Prostate gland (tissue), 2 donors: ENCODE measurements at regions not wholly inside any gene's neighbourhood (a gene's known extent, or its start where the extent isn't known, plus 50 kb on each side); places are given as distances from the start of the nearest gene placed in this dataset.

Source experiments
- POLR2A ChIP-seq: fragments of 450-650 bp; IDR thresholded peaks from one replicate; pipeline ENCODE4 v1.6.1; 2016; ENCODE audit warnings: antibody characterized with exemption, mild to moderate bottlenecking
- POLR2AphosphoS5 ChIP-seq: sonication (generic); formaldehyde crosslinking; IDR thresholded peaks from one replicate; pipeline ENCODE4 v1.6.1; 2017; ENCODE audit warnings: antibody characterized with exemption
- TF ChIP-seq, protein P1 (sequence below), 4 experiments: fragments of 200-600 bp in 2 of 4; fragments of 450-650 bp in 2 of 4; sonication (generic) in 2 of 4; IDR thresholded peaks; 1 replicate in 3 of 4; 2 replicates in 1 of 4; pipeline ENCODE4 v1.5.1; 2016 to 2019; ENCODE audit warnings: antibody characterized with exemption in 4 of 4, mild to moderate bottlenecking in 2 of 4, moderate library complexity in 2 of 4

DNA sequence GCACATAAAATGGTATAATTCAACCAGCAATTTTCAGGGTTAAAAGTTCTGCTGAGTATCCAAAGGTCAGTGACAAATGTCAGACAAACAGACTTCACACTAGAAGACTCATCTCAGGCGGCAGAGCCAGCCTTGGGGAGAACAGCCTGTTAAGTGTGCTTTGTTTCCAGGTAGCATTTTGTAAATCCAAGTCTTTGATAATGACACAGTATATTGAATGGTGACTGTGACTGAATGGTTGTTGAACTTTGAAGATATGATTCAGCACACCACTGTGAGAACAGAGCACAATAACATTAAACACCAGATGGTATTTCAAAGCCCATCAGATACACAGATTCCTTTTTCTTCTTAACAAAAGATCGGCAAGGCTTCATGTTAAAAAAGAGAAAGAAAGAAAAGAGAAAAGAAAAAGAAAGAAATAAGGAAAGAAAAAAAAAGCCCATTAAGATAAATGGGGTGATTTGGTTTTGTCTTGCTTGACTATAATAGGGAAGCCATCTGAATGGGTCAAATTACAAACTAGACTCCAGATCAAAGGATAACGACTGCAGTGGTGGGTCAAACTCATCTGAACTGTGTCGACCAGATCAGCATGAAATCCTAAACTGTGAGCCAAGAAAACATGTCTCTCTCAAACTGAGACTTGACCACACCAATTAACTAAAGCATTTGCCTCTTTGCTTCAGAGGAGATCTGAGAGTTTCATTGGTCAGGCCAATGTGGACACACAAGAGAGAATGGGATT is 313.0 kb upstream of the ZNF608 start:
- no peak for TF ChIP-seq POLR2AphosphoS5
- TF ChIP-seq, protein P1, sequence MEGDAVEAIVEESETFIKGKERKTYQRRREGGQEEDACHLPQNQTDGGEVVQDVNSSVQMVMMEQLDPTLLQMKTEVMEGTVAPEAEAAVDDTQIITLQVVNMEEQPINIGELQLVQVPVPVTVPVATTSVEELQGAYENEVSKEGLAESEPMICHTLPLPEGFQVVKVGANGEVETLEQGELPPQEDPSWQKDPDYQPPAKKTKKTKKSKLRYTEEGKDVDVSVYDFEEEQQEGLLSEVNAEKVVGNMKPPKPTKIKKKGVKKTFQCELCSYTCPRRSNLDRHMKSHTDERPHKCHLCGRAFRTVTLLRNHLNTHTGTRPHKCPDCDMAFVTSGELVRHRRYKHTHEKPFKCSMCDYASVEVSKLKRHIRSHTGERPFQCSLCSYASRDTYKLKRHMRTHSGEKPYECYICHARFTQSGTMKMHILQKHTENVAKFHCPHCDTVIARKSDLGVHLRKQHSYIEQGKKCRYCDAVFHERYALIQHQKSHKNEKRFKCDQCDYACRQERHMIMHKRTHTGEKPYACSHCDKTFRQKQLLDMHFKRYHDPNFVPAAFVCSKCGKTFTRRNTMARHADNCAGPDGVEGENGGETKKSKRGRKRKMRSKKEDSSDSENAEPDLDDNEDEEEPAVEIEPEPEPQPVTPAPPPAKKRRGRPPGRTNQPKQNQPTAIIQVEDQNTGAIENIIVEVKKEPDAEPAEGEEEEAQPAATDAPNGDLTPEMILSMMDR (IDR thresholded peaks at IDR 0.05) = no peak
- no peak for TF ChIP-seq POLR2A
